ENCODE measurements at regions not wholly inside any gene's neighbourhood (a gene's known extent, or its start where the extent isn't known, plus 50 kb on each side); places are given as distances from the start of the nearest gene placed in this dataset.

DNA sequence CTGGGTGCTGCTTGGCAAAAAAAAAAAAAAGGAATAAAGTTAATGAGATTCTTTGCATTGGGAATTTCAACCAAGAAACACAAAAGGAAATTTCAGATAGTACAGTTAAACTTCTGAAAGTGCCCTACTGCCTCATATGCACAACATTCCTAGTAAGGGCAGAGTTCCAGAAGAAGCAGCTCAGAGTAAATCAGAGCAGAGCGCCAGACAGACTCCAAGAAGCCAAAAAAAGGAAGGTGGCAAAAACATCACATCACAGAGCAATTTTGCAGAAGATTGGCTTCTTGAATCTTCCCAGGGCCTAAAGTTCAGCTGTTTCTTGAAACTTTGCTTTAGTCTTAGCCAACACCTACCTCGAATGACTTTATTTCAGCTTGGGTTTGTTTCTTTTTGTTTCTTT lies 544.1 kb downstream of the XPNPEP1 start:
- H3K4me2 ChIP-seq (ENCODE audit: low read depth, low read length, poor library complexity, severe bottlenecking), result no peak overlapping the region
- TF ChIP-seq, protein P1, sequence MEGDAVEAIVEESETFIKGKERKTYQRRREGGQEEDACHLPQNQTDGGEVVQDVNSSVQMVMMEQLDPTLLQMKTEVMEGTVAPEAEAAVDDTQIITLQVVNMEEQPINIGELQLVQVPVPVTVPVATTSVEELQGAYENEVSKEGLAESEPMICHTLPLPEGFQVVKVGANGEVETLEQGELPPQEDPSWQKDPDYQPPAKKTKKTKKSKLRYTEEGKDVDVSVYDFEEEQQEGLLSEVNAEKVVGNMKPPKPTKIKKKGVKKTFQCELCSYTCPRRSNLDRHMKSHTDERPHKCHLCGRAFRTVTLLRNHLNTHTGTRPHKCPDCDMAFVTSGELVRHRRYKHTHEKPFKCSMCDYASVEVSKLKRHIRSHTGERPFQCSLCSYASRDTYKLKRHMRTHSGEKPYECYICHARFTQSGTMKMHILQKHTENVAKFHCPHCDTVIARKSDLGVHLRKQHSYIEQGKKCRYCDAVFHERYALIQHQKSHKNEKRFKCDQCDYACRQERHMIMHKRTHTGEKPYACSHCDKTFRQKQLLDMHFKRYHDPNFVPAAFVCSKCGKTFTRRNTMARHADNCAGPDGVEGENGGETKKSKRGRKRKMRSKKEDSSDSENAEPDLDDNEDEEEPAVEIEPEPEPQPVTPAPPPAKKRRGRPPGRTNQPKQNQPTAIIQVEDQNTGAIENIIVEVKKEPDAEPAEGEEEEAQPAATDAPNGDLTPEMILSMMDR (conservative IDR thresholded peaks at IDR 0.05; ENCODE audit: low read length), result no peak
- TF ChIP-seq EZH2phosphoT487 (IDR thresholded peaks at IDR 0.05; ENCODE audit: borderline replicate concordance), result no peak

DNA sequence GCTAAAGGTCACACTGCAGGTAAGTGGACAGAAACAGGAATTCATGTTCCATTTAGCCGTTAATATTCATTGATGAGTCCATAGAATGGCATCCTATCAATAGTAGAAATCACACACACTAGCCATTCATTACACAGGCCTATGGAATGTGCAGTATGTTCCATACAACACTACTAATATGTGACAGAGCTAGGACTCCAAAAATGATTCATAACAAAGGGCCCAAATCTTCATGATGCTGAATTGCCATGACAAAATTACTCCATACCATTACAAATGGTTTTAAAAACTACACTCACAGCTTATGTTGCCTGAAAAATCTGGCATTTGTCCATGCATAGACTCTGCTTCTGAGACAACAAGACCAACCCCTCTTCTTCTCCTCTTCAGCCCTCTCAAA lies 549.1 kb downstream of the XPNPEP1 start:
- no peak overlapping the region for H3K4me2 ChIP-seq (ENCODE audit: low read depth, low read length, poor library complexity, severe bottlenecking)
- no peak overlapping the region for H3K4me3 ChIP-seq (ENCODE audit: low read length, poor library complexity, severe bottlenecking)
- H3K9me2 ChIP-seq (replicated peaks; ENCODE audit: low read depth, low read length), result no peaks in the 10 kb centered on the region
- TF ChIP-seq, protein P1 (conservative IDR thresholded peaks at IDR 0.05; ENCODE audit: low read length), result no peak
- TF ChIP-seq EZH2phosphoT487 (IDR thresholded peaks at IDR 0.05; ENCODE audit: borderline replicate concordance), result no peak
- no peaks in the 10 kb centered on the region for H3K36me3 ChIP-seq (ENCODE audit: insufficient read depth, low read length)
- H3K4me1 ChIP-seq (ENCODE audit: insufficient read depth, low read length, poor library complexity, severe bottlenecking), result no peaks in the 10 kb centered on the region
- no peaks in the 10 kb centered on the region for H3K27me3 ChIP-seq (ENCODE audit: insufficient read depth, low read length, poor library complexity, severe bottlenecking)
- no peak overlapping the region for H3K9ac ChIP-seq (ENCODE audit: low read depth, low read length, poor library complexity, severe bottlenecking)
- no peak overlapping the region for H2AFZ ChIP-seq (ENCODE audit: low read length)
- H3K9me3 ChIP-seq (ENCODE audit: insufficient read depth, low read depth, low read length), result no peaks in the 10 kb centered on the region
- no peaks in the 10 kb centered on the region for H4K20me1 ChIP-seq (ENCODE audit: insufficient read depth, low read length, poor library complexity, severe bottlenecking)
- no peaks in the 10 kb centered on the region for H3K79me2 ChIP-seq (ENCODE audit: insufficient read depth, low read length)
- no peaks in the 10 kb centered on the region for H3F3A ChIP-seq (ENCODE audit: low read depth)

More for the DNA sequence above, 544.1 kb downstream of the XPNPEP1 start:
- Histone ChIP-seq H4K20me1 (ENCODE audit: insufficient read depth, low read length, poor library complexity, severe bottlenecking) (no peaks in the 10 kb centered on the region), H3K4me3 (ENCODE audit: low read length, poor library complexity, severe bottlenecking) (no peak overlapping the region), H3K9me3 (ENCODE audit: insufficient read depth, low read depth, low read length) (no peaks in the 10 kb centered on the region), H3K79me2 (ENCODE audit: insufficient read depth, low read length) (no peaks in the 10 kb centered on the region), H3K4me1 (ENCODE audit: insufficient read depth, low read length, poor library complexity, severe bottlenecking) (no peaks in the 10 kb centered on the region), H3F3A (ENCODE audit: low read depth) (no peaks in the 10 kb centered on the region), H2AFZ (ENCODE audit: low read length) (no peak overlapping the region), H3K27me3 (ENCODE audit: insufficient read depth, low read length, poor library complexity, severe bottlenecking) (no peaks in the 10 kb centered on the region), H3K9me2 (replicated peaks; ENCODE audit: low read depth, low read length) (no peaks in the 10 kb centered on the region), H3K9ac (ENCODE audit: low read depth, low read length, poor library complexity, severe bottlenecking) (no peak overlapping the region), H3K36me3 (ENCODE audit: insufficient read depth, low read length) (no peaks in the 10 kb centered on the region)

DNA sequence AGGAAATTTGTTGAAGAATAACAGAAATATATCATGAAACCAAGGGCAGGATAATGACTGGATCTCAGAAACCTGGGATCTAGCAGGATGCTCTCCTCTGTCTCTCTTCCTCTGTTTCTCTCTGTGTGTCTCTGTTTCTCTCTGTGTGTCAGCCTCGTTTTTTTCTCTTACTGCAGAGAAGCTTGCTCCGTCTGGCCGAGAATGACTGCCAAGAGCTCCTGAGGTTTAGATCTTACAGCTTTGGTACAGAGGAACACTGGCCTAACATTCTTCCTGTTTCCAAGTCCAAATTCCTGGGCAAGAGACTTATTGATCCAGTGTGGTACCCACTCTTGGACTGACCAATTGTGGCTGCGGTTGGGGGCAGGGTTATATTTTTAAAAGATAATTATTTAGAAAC lies 564.0 kb downstream of the XPNPEP1 start:
- H3K36me3 ChIP-seq (ENCODE audit: insufficient read depth, low read length), result no peaks in the 10 kb centered on the region
- H3F3A ChIP-seq (ENCODE audit: low read depth), result no peaks in the 10 kb centered on the region
- no peak overlapping the region for H3K4me3 ChIP-seq (ENCODE audit: low read length, poor library complexity, severe bottlenecking)
- no peak overlapping the region for H3K9ac ChIP-seq (ENCODE audit: low read depth, low read length, poor library complexity, severe bottlenecking)
- no peaks in the 10 kb centered on the region for H4K20me1 ChIP-seq (ENCODE audit: insufficient read depth, low read length, poor library complexity, severe bottlenecking)
- H3K9me2 ChIP-seq (replicated peaks; ENCODE audit: low read depth, low read length), result no peaks in the 10 kb centered on the region
- no peaks in the 10 kb centered on the region for H3K9me3 ChIP-seq (ENCODE audit: insufficient read depth, low read depth, low read length)
- no peak for TF ChIP-seq EZH2phosphoT487 (IDR thresholded peaks at IDR 0.05; ENCODE audit: borderline replicate concordance)
- TF ChIP-seq, protein P1 (conservative IDR thresholded peaks at IDR 0.05; ENCODE audit: low read length), result no peak
- H3K79me2 ChIP-seq (ENCODE audit: insufficient read depth, low read length), result no peaks in the 10 kb centered on the region
- H3K27me3 ChIP-seq (ENCODE audit: insufficient read depth, low read length, poor library complexity, severe bottlenecking), result no peaks in the 10 kb centered on the region
- H2AFZ ChIP-seq (ENCODE audit: low read length), result no peak overlapping the region
- no peaks in the 10 kb centered on the region for H3K4me1 ChIP-seq (ENCODE audit: insufficient read depth, low read length, poor library complexity, severe bottlenecking)
- no peak overlapping the region for H3K4me2 ChIP-seq (ENCODE audit: low read depth, low read length, poor library complexity, severe bottlenecking)

All from Loucy (cell line).